ENCODE measurements at regions not wholly inside any gene's neighbourhood (a gene's known extent, or its start where the extent isn't known, plus 50 kb on each side); places are given as distances from the start of the nearest gene placed in this dataset.

DNA sequence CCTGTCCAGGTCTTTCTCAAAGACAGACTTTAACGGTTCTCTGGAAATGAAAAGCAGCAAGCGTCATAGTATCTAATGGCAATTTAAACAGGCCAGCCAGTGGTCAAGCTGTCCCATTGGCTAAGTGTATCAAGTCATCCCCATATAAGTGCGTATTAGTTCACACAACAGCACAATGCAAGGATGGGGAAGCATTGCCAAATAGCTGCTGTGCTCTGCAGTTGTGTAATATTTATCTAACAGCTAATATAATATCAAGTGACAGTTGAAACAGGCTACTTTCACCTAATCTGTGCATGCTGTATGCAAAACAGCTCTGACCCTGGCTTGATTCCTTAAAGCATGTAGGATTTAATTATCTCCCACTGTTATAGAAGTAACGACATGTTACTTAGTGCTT, 134.8 kb upstream of the PPARGC1A start:
- TF ChIP-seq, protein P1, sequence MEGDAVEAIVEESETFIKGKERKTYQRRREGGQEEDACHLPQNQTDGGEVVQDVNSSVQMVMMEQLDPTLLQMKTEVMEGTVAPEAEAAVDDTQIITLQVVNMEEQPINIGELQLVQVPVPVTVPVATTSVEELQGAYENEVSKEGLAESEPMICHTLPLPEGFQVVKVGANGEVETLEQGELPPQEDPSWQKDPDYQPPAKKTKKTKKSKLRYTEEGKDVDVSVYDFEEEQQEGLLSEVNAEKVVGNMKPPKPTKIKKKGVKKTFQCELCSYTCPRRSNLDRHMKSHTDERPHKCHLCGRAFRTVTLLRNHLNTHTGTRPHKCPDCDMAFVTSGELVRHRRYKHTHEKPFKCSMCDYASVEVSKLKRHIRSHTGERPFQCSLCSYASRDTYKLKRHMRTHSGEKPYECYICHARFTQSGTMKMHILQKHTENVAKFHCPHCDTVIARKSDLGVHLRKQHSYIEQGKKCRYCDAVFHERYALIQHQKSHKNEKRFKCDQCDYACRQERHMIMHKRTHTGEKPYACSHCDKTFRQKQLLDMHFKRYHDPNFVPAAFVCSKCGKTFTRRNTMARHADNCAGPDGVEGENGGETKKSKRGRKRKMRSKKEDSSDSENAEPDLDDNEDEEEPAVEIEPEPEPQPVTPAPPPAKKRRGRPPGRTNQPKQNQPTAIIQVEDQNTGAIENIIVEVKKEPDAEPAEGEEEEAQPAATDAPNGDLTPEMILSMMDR (IDR thresholded peaks at IDR 0.05; ENCODE audit: extremely low read depth in 1 of 2, insufficient read depth in 1 of 2, low read depth in 1 of 2, low read length in 2 of 2): no peak
- TF ChIP-seq GATA2 (IDR thresholded peaks at IDR 0.05; ENCODE audit: insufficient read depth, insufficient read length, low read depth, low read length) (no peak), POLR2AphosphoS5 (IDR thresholded peaks at IDR 0.05; ENCODE audit: insufficient read depth, low read depth, low read length) (no peak), EZH2 (IDR thresholded peaks at IDR 0.05; ENCODE audit: borderline replicate concordance, low read depth, low read length, severe bottlenecking) (no peak), POLR2A (IDR thresholded peaks at IDR 0.05; ENCODE audit: low read depth, low read length) (no peak), MAX (IDR thresholded peaks at IDR 0.05; ENCODE audit: insufficient read depth, insufficient read length) (no peak), FOS (IDR thresholded peaks at IDR 0.05; ENCODE audit: borderline replicate concordance, insufficient read depth, low read length) (no peak), JUN (IDR thresholded peaks at IDR 0.05; ENCODE audit: borderline replicate concordance, insufficient read depth, insufficient read length, low read depth) (no peak)

Measured in endothelial cell of umbilical vein (primary cell).